ENCODE measurements at regions not wholly inside any gene's neighbourhood (a gene's known extent, or its start where the extent isn't known, plus 50 kb on each side); places are given as distances from the start of the nearest gene placed in this dataset.
A peak's percentile ranks its signal among the peaks of the same experiment; 100 is the strongest.

DNA sequence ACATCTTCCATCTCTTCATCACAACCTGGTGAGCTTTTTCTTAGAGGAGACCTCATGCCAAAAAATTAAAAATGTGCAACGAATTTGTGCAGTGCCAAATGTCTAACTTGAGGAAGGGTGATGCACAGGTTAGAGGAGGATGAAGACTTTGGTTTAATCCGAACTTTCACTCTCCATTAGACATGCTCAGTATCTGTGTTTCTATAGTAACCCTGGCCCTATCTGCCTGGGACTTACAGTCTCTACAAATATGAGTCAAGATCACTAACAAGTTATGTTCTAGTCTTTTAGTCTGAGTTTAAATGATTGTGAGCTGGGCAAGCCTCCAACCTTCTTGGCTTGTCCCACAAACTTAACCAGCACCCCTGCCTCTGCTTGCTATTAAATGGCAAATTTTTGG, 377.0 kb downstream of the BMP2 start:
- 11% methylated on average over 2 of the region's 2 CpGs for WGBS (ENCODE audit: low lambda C conversion rate)

DNA sequence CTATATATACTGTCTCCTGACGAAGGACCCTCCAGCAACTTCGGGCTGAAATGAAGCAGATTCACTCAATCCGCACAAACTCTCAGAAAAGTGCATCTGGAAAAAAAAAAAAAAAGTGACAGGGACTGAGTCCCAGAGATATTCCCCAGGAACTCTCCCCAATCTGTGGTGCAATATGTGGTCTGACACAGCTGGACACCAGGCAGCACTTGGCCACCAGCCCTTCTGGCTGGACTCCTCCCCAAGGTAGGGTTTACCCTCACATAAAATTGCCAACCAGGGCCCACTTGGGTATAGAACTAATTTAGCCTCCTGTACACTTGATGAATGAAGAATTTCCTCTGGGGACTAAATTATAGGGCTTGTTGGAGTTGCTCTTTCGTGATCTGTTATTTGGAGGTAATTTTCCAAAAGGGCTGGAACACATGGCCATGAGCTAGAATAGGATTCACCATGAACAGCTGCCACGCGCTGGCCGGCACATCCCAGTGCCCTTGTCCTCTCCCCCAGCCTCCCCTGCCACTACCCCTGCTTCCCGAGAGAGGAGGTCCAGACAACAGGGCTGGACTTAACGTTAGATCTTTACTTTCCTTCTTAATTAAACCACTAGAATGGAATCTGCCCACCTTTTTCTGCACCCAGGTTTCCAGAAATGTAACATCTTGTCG, 379.2 kb downstream of the BMP2 start:
- TF ChIP-seq ARNTL (CRISPR knock-in tag; IDR thresholded peaks at IDR 0.05): 0 out of 2 replicates have a peak, but pooled peaks have one; percentile 46
- 0 out of 2 replicates have a peak, but pooled peaks have one; percentile 19 for TF ChIP-seq MTA1 (CRISPR knock-in tag; IDR thresholded peaks at IDR 0.05; ENCODE audit: borderline replicate concordance)
- 0 out of 2 replicates have a peak, but pooled peaks have one; percentile 8 for TF ChIP-seq JUN (CRISPR knock-in tag; IDR thresholded peaks at IDR 0.05)
- TF ChIP-seq SRF (IDR thresholded peaks at IDR 0.05; ENCODE audit: low read depth, low read length): no peak
- DNase-seq (ENCODE audit: low spot score) (no peak), ATAC-seq (peak; percentile 69), FAIRE-seq (no peak)
- Histone ChIP-seq H3K79me2 (ENCODE audit: insufficient read depth, low read length) (no peaks in the 10 kb centered on the region), H3K27ac (ENCODE audit: extremely low read length, insufficient read depth, low read length) (no peak overlapping the region), H3K4me1 (ENCODE audit: insufficient read depth, low read length) (peaks cover 17% of the 10 kb centered on the region), H2AFZ (ENCODE audit: low read length) (no peak overlapping the region), H3K9ac (ENCODE audit: insufficient read depth, low read depth, low read length) (no peak overlapping the region), H3K36me3 (replicated peaks in 1 of 2; ENCODE audit: control insufficient read depth in 1 of 2, insufficient read depth in 2 of 2, low read length in 2 of 2) (no peaks in the 10 kb centered on the region), H4K20me1 (ENCODE audit: insufficient read depth, low read length) (no peaks in the 10 kb centered on the region), H3K4me3 (replicated peaks in 1 of 3; ENCODE audit: insufficient read depth in 1 of 3, low read depth in 2 of 3, low read length in 3 of 3) (no peak overlapping the region), H3K9me3 (ENCODE audit: low read length) (no peaks in the 10 kb centered on the region), H3K27me3 (ENCODE audit: control insufficient read depth in 1 of 2, insufficient read depth in 2 of 2, low read length in 2 of 2) (no peaks in the 10 kb centered on the region), H3K4me2 (ENCODE audit: low read depth, low read length) (peak overlapping the region; percentile 1)
- WGBS (ENCODE audit: low lambda C conversion rate): 25% methylated on average over 10 of the region's 10 CpGs
- ChIA-PET CTCF (ENCODE audit: low intra/inter-chr PET ratio, low total read pairs) (no interaction called here), POLR2A (no interaction called here)
- intact Hi-C loops (cut with micrococcal nuclease; ENCODE audit: unreplicated experiment) (no loop called here), in situ Hi-C loops (cut with HindIII; ENCODE audit: extremely low pct_ligation_motif_present, low pct_unique_long_range_greater_than_20kb) (no loop called here)
- BruUV-seq (replicated peaks): no TSS peak

More for the DNA sequence above, 377.0 kb downstream of the BMP2 start:
- intact Hi-C loops (cut with micrococcal nuclease; ENCODE audit: unreplicated experiment) (no loop called here), in situ Hi-C loops (cut with HindIII; ENCODE audit: extremely low pct_ligation_motif_present, low pct_unique_long_range_greater_than_20kb) (no loop called here)
- no peaks in the 10 kb centered on the region for H3K9me3 ChIP-seq (ENCODE audit: low read length)
- H3K27ac ChIP-seq (ENCODE audit: extremely low read length, insufficient read depth, low read length): no peak overlapping the region
- no peak overlapping the region for H3K9ac ChIP-seq (ENCODE audit: insufficient read depth, low read depth, low read length)
- TF ChIP-seq KMT2A (CRISPR knock-in tag; IDR thresholded peaks at IDR 0.05) (no peak), ZIK1 (CRISPR knock-in tag; IDR thresholded peaks at IDR 0.05; ENCODE audit: borderline replicate concordance, low read depth) (no peak), ZNF607 (CRISPR knock-in tag; IDR thresholded peaks at IDR 0.05; ENCODE audit: borderline replicate concordance) (no peak)
- CTCF ChIA-PET (ENCODE audit: low intra/inter-chr PET ratio, low total read pairs): no interaction called here
- ATAC-seq (no peak), DNase-seq (ENCODE audit: low spot score) (no peak), FAIRE-seq (no peak)
- no peaks in the 10 kb centered on the region for H3K79me2 ChIP-seq (ENCODE audit: insufficient read depth, low read length)
- no peak overlapping the region for H3K4me3 ChIP-seq (replicated peaks in 1 of 3; ENCODE audit: insufficient read depth in 1 of 3, low read depth in 2 of 3, low read length in 3 of 3)
- BruUV-seq (replicated peaks): no TSS peak
- POLR2A ChIA-PET: no interaction called here
- H3K4me2 ChIP-seq (ENCODE audit: low read depth, low read length): no peak overlapping the region
- no peaks in the 10 kb centered on the region for H3K27me3 ChIP-seq (ENCODE audit: control insufficient read depth in 1 of 2, insufficient read depth in 2 of 2, low read length in 2 of 2)
- no peaks in the 10 kb centered on the region for H3K36me3 ChIP-seq (replicated peaks in 1 of 2; ENCODE audit: control insufficient read depth in 1 of 2, insufficient read depth in 2 of 2, low read length in 2 of 2)
- H4K20me1 ChIP-seq (ENCODE audit: insufficient read depth, low read length): no peaks in the 10 kb centered on the region
- H2AFZ ChIP-seq (ENCODE audit: low read length): no peak overlapping the region
- peaks cover 17% of the 10 kb centered on the region for H3K4me1 ChIP-seq (ENCODE audit: insufficient read depth, low read length)
